Endodermal cell (in vitro differentiated cells): ENCODE measurements at regions not wholly inside any gene's neighbourhood (a gene's known extent, or its start where the extent isn't known, plus 50 kb on each side); places are given as distances from the start of the nearest gene placed in this dataset.

Source experiments
- DNase-seq: peaks from one replicate; pipeline ENCODE4 v3.0.0-alpha.2; 2017
- H3K27ac ChIP-seq: 2 replicates; pipeline ENCODE4 v1.5.1; 2013; ENCODE audit warnings: mild to moderate bottlenecking, low read depth, low read length, moderate library complexity
- H3K27me3 ChIP-seq: 2 replicates; pipeline ENCODE4 v1.6.1; 2013; ENCODE audit warnings: mild to moderate bottlenecking, low read length, moderate library complexity; ENCODE audit not compliant: insufficient read depth, control insufficient read depth, poor library complexity, severe bottlenecking
- H3K36me3 ChIP-seq: 2 replicates; pipeline ENCODE4 v1.7.0; 2013; ENCODE audit warnings: mild to moderate bottlenecking, low read length, moderate library complexity; ENCODE audit not compliant: control insufficient read depth, insufficient read depth
- H3K4me1 ChIP-seq: one replicate; pipeline ENCODE4 v1.7.0; 2013; ENCODE audit warnings: low read length; ENCODE audit not compliant: control insufficient read depth, insufficient read depth
- H3K4me3 ChIP-seq: 2 replicates; pipeline ENCODE4 v1.5.1; 2013; ENCODE audit warnings: mild to moderate bottlenecking, low read length, moderate library complexity
- H3K9ac ChIP-seq: 2 replicates; pipeline ENCODE4 v1.6.1; 2013; ENCODE audit warnings: mild to moderate bottlenecking, low read length, moderate library complexity; ENCODE audit not compliant: poor library complexity, severe bottlenecking; ENCODE audit errors: extremely low read depth
- H3K9me3 ChIP-seq: 2 replicates; pipeline ENCODE4 v1.6.1; 2013; ENCODE audit warnings: mild to moderate bottlenecking, low read length, moderate library complexity; ENCODE audit not compliant: control insufficient read depth
- H3K27ac Mint-ChIP-seq: 2 replicates; pipeline ENCODE4 v1.8.0; 2020; ENCODE audit warnings: mixed read lengths
- H3K27me3 Mint-ChIP-seq: 2 replicates; pipeline ENCODE4 v1.8.0; 2021; ENCODE audit warnings: mild to moderate bottlenecking, mixed read lengths; ENCODE audit not compliant: insufficient read depth
- H3K36me3 Mint-ChIP-seq: 2 replicates; pipeline ENCODE4 v1.8.0; 2020; ENCODE audit warnings: low read depth, mixed read lengths
- H3K4me1 Mint-ChIP-seq: 2 replicates; pipeline ENCODE4 v1.8.0; 2020; ENCODE audit warnings: mixed read lengths
- H3K4me3 Mint-ChIP-seq: 2 replicates; pipeline ENCODE4 v1.8.0; 2020; ENCODE audit warnings: mild to moderate bottlenecking, moderate library complexity, mixed read lengths
- H3K9me3 Mint-ChIP-seq: 2 replicates; pipeline ENCODE4 v1.8.0; 2020; ENCODE audit warnings: mild to moderate bottlenecking, mixed read lengths
- WGBS, 2 experiments: methylation state at CpG; one replicate each; pipeline versions ENCODE4 v1.1.5 to v1.1.7; 2013; ENCODE audit warnings: missing lambda C conversion rate in 2 of 2, mixed read lengths in 1 of 2; ENCODE audit not compliant: insufficient coverage in 1 of 2, insufficient read length in 1 of 2; 5-methylcytosine and 5-hydroxymethylcytosine counted together
- TF ChIP-seq, protein P1 (sequence below): fragments of 200-600 bp; sonication (generic); conservative IDR thresholded peaks from 2 replicates; pipeline ENCODE4 v1.5.0; 2021; ENCODE audit warnings: antibody characterized with exemption, mild to moderate bottlenecking

DNA sequence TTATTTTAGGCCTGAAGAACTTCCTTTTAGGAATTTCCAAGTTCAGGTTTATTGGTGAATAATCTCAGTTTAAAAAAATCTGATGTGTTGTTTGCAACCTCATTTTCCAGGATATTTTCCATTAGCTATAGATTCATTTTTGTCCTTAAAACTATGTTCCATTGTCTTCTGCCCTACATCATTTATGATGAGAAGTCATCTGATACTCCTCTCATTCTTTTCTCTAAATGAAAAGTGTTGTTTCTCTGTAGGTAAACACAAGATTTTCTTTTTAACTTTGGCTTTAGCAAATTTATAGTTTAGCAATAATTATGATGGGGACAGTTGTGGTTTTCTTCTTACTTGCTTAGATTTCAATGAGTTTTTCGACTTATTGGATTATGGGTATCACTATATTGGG lies 427.3 kb downstream of the DCDC2C start:
- Mint-ChIP-seq H3K9me3 (peaks cover 18% of the 10 kb centered on the region), H3K27me3 (no peaks in the 10 kb centered on the region), H3K27ac (no peak overlapping the region), H3K4me1 (no peaks in the 10 kb centered on the region), H3K36me3 (no peaks in the 10 kb centered on the region), H3K4me3 (no peak overlapping the region)
- Histone ChIP-seq H3K9ac (no peak overlapping the region), H3K4me1 (no peaks in the 10 kb centered on the region), H3K4me3 (no peak overlapping the region), H3K36me3 (no peaks in the 10 kb centered on the region), H3K27ac (no peak overlapping the region), H3K9me3 (peaks cover 14% of the 10 kb centered on the region), H3K27me3 (no peaks in the 10 kb centered on the region)
- DNase-seq = no peak
- TF ChIP-seq, protein P1, sequence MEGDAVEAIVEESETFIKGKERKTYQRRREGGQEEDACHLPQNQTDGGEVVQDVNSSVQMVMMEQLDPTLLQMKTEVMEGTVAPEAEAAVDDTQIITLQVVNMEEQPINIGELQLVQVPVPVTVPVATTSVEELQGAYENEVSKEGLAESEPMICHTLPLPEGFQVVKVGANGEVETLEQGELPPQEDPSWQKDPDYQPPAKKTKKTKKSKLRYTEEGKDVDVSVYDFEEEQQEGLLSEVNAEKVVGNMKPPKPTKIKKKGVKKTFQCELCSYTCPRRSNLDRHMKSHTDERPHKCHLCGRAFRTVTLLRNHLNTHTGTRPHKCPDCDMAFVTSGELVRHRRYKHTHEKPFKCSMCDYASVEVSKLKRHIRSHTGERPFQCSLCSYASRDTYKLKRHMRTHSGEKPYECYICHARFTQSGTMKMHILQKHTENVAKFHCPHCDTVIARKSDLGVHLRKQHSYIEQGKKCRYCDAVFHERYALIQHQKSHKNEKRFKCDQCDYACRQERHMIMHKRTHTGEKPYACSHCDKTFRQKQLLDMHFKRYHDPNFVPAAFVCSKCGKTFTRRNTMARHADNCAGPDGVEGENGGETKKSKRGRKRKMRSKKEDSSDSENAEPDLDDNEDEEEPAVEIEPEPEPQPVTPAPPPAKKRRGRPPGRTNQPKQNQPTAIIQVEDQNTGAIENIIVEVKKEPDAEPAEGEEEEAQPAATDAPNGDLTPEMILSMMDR = no peak
- 100% methylated on average over 1 of the region's 1 CpG; no CpG with 5 or more reads in 1 of the 2 experiments for WGBS, 2 experiments

- H3K27ac ChIP-seq = no peak overlapping the region
- WGBS, 2 experiments = 89 to 95% methylated on average over 4 to 8 of the region's 8 CpGs
- Mint-ChIP-seq H3K27me3 (no peaks in the 10 kb centered on the region), H3K4me1 (no peaks in the 10 kb centered on the region), H3K9me3 (peaks cover 18% of the 10 kb centered on the region), H3K36me3 (no peaks in the 10 kb centered on the region), H3K27ac (no peak overlapping the region), H3K4me3 (no peak overlapping the region)
- TF ChIP-seq, protein P1 = no peak
- no peaks in the 10 kb centered on the region for H3K27me3 ChIP-seq
- DNase-seq = no peak
- H3K4me3 ChIP-seq = no peak overlapping the region
- no peak overlapping the region for H3K9ac ChIP-seq
- no peaks in the 10 kb centered on the region for H3K4me1 ChIP-seq
- H3K9me3 ChIP-seq = peaks cover 14% of the 10 kb centered on the region
- H3K36me3 ChIP-seq = no peaks in the 10 kb centered on the region
Observed at GRCh38 chr2:4134551-4135550, 431.5 kb downstream of the DCDC2C start.

GRCh38 chr2:4135765-4136164 lies 432.4 kb downstream of the DCDC2C start:
- Histone ChIP-seq H3K36me3 (no peaks in the 10 kb centered on the region), H3K27ac (no peak overlapping the region), H3K9me3 (peaks cover 7% of the 10 kb centered on the region), H3K9ac (no peak overlapping the region), H3K4me3 (no peak overlapping the region), H3K4me1 (no peaks in the 10 kb centered on the region), H3K27me3 (no peaks in the 10 kb centered on the region)
- TF ChIP-seq, protein P1 = no peak
- Mint-ChIP-seq H3K4me3 (no peak overlapping the region), H3K27ac (no peak overlapping the region), H3K4me1 (no peaks in the 10 kb centered on the region), H3K36me3 (no peaks in the 10 kb centered on the region), H3K9me3 (peaks cover 14% of the 10 kb centered on the region), H3K27me3 (no peaks in the 10 kb centered on the region)
- no peak for DNase-seq
- 92 to 97% methylated on average over 8 to 14 of the region's 14 CpGs for WGBS, 2 experiments
